ENCODE measurements at regions not wholly inside any gene's neighbourhood (a gene's known extent, or its start where the extent isn't known, plus 50 kb on each side); places are given as distances from the start of the nearest gene placed in this dataset.
"Not testable (repeated sequence)": the region's sequence is repeated elsewhere in the genome, so short reads cannot be mapped to it uniquely, and the experiment has no call there.

DNA sequence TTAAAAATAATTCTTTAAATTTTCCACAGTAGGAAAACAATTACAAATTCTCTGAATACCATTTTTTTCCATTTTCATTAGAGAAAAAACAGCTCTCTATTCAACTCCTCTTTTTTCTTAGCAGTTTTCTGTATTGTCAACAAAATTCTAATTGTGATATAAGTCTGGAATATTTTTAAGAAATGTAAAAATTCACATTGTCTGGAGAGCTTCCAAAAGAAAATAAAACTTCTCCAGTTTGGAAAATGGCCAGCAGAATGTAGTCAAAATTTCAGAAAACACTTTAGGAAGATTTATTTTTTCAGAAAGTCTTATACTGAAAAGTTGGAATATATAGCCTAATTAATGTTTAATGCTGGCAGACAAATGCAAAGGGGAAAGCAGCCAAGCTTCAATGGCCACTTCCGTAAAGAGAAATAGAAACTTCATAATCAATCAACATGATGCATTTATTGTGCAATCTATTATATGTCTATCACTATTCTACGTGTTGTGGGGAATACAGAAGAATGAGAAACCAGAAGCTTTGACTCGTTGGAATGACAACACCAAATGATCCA lies 733.2 kb upstream of the PKDCC start:
- no peak for DNase-seq (ENCODE audit: low spot score)

- DNase-seq (ENCODE audit: low spot score): no peak
Measured at GRCh38 chr2:41319437-41319836, 728.4 kb upstream of the PKDCC start.

DNA sequence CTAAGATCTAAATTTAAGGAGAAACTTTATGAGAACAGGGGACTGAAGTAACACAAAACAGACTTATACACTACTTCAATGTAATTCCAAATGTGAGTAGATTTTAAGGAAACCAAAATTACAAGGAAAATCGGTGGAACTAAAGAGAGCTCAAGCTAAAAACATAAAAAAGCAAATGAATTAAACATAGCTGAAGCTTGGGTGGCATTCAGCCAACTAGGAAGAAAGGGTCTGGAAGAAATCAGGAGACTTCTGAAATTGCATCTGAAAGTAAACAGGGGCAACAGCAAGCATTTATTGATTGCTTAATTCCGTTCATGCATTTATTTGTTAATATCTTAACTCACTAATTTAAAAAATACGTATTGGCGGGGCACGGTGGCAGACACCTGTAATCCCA lies 727.3 kb upstream of the PKDCC start:
- no peak for DNase-seq (ENCODE audit: low spot score)

GRCh38 chr2:41321351-41321750 lies 726.5 kb upstream of the PKDCC start:
- no peak for DNase-seq (ENCODE audit: low spot score)

DNA sequence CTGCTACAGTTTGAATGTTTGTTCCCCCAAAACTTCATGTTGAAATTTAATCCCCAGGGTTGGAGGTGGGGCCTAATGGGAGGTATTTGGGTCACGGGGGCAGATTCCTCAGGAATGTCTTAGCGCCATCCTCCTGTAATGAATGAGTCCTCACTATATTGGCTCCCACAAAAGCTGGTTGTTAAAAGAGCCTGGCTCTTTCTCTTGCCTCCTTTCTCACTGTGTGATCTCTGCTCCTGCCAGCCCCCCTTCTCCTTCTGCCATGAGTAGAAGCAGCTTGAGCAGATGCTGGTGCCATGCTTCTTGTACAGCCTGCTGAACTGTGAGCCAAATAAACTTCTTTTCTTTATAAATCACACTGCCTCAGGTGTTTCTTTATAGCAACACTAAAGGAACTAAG lies 721.0 kb upstream of the PKDCC start:
- no peak for DNase-seq (ENCODE audit: low spot score)

- no peak for DNase-seq (ENCODE audit: low spot score)
Measured at GRCh38 chr2:41329040-41329439, 718.8 kb upstream of the PKDCC start.

- DNase-seq (ENCODE audit: low spot score): no peak
Measured at GRCh38 chr2:41334159-41334558, 713.7 kb upstream of the PKDCC start.

- DNase-seq (ENCODE audit: low spot score): not testable (repeated sequence)
Measured at GRCh38 chr2:41335573-41335972, 712.2 kb upstream of the PKDCC start.

- no peak for DNase-seq (ENCODE audit: low spot score)
Measured at GRCh38 chr2:41337956-41338355, 709.9 kb upstream of the PKDCC start.

DNA sequence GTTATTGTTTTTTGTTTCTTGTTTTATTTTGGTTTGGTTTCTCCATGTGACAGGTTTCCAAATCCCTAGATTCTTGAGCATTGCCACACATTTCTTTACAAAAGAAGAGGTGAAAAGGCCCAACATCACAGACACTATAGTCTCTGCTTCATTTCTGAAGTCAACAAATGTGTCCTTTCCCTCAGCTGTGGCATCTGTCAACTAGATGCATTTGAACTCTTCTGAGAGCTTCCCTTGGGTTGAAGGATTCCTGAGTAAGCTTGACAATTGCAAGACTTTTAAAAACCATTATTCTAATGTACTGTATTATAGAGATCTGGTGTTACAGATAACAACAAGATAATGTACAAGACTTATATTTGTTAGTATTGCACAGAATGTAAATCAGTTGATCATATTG lies 703.3 kb upstream of the PKDCC start:
- DNase-seq (ENCODE audit: low spot score): no peak

DNA sequence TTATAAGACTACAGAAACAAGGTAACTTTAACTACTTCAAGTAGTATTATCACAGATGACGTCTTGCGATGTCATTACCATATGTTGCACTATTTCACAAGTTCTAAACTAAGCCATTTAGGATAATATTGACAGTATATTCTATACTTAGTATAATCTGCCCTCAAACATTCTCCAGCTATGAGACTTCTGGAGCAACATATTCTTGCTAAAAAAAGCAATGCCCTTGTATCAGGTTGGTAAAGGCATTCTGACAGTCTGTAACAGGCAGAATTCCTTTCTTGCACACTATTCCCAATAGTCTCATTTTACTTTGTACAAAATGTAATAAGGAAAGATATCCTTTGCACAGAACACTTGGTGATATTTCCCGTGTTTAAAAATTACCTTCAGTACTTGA lies 694.8 kb upstream of the PKDCC start:
- no peak for DNase-seq (ENCODE audit: low spot score)

DNA sequence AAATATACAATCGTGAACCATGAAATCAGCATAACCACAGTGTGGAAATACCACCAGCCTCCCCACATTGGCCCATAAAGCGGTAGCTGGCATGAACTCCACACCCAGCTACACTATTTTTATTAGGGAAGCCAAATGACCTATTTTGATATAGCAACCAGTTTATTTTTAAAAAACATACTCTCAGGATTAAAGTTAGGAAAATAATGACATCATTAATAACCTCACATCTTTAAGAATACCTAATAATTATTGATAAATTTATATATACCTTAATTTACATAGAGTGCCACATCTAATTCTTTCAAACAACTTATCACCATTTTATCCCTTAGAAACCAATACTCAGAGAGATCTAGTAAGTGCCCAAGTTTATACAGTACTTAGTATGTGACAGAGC lies 692.0 kb upstream of the PKDCC start:
- DNase-seq (ENCODE audit: low spot score): no peak

GRCh38 chr2:41364842-41365241 lies 683.0 kb upstream of the PKDCC start:
- DNase-seq (ENCODE audit: low spot score): no peak

DNA sequence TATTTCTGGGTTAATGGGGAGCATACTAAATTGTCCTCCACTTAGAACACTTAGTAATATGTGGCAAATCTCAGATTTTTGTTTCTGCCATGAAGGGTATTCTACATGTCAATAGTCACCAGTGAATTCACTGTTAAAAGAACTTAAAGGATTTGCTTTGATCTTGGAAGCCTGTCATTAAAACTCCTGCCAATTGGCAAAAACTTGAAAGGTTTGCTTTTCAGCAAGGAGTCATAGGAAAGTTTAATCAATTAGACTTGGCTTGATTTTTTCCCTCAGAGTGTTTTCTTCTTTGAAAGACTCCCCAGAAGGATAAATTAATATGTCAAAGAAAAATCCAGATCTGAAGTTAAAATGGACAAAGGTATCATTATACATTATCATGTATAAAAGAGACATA lies 671.9 kb upstream of the PKDCC start:
- DNase-seq (ENCODE audit: low spot score): no peak

GRCh38 chr2:41377837-41378236 lies 670.0 kb upstream of the PKDCC start:
- no peak for DNase-seq (ENCODE audit: low spot score)

DNA sequence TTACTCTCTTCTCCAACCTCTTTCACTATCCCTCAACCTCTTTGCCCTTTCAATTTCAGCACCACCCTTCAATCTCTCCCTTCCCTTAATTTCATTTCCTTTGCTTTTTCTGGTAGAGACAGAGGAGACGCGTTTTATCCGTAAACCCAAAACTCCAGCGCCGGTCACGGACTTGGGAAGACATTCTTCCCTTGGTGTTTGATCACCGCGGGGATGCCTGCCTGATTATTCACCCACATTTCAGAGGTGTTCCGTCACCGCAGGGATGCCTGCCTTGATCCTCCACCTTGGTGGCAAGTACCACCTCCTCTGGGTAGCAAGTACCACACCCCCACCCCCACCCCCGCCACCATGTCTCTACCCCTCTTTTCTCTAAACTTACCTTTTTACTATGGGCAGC lies 669.4 kb upstream of the PKDCC start:
- DNase-seq (ENCODE audit: low spot score): no peak

- no peak for DNase-seq (ENCODE audit: low spot score)
Measured at GRCh38 chr2:41379496-41380221, 668.2 kb upstream of the PKDCC start.

DNA sequence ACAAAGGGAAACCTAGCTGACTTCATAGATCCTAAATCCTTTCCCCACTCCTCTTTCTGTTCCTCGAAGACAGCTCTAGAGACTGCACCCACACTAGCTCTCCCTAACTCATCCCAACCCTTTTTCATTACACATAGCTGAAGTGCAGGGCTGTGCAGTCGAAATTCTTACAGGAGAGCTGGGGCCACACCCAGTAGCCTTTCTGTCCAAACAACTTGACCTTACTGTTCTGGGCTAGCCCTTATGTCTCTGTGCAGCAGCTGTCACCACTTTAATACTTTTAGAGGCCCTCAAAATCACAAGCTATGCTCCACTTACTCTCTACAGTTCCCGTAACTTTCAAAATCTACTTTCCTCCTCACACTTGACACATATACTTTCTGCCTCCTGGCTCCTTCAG lies 666.1 kb upstream of the PKDCC start:
- DNase-seq (ENCODE audit: low spot score): no peak

- DNase-seq (ENCODE audit: low spot score): no peak
Measured at GRCh38 chr2:41387519-41387918, 660.3 kb upstream of the PKDCC start.

GRCh38 chr2:41393621-41394020 lies 654.2 kb upstream of the PKDCC start:
- no peak for DNase-seq (ENCODE audit: low spot score)

DNA sequence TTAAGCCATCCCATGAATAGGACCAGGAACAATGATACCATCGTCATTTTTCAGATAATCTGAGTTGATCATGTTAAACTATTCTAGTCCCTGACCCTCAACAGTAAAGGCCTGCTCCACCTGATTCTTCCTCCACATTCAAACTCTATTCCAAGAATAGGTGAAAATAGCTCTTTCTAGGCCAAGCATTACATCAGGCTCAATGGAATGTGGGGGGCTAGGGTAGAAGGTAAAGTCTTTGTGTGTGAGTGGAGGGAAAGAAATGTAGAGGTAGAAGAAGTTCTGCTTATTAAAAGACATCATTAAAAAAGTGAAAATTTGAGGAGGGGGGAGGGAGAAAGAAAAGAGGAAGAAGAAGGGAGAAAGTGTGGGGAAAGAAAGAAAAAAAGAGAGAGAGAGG lies 653.3 kb upstream of the PKDCC start:
- no peak for DNase-seq (ENCODE audit: low spot score)

DNA sequence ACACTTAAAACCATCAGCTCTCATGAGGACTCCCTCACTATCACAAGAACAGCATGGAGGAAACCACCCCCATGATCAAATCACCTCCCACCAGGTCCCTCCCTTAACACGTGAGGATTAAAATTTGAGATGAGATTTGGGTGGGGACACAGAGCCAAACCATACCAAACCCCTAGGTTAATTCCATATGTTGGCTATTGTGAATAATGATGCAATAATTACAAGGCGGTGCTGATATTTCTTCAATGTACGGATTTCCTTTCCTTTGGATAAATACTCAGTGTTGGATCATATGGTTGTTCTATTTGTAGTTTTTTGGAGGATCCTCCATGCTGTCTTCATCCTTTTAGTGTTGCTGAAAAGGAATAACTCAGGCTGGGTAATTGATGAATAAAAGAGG lies 652.1 kb upstream of the PKDCC start:
- no peak for DNase-seq (ENCODE audit: low spot score)

DNA sequence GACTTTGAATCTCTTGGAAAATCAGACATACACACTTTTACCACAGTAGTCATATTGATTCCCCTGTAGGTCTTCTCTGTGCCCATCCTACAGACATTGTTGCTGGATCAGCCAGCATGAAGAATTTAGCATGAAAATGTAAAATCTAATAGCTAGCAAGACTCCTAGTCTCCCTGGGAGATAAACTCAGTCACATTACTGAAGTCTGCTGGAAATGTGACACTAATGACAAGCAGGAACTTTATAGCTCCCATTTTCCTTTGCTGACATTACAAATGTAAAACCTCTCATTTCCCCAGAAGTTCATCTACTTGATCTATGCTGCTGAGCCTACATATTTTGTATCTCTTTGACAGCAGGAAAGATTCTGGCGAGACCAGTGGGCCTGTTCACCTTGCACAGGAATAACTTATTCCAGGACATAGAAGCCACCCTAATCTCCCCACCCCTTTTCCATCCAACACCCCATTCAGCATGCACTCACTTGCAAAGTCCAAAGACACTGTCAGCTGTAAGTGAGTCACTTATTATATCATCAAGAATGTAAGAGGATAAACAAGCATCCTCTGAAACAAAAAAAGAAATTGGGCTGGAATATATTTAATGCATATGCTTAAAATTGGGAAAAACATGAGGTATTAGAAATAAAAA lies 648.3 kb upstream of the PKDCC start:
- no peak for DNase-seq (ENCODE audit: low spot score)

Data from putamen (tissue), 1 donor.